Liver (tissue), 8 donors: ENCODE measurements at regions not wholly inside any gene's neighbourhood (a gene's known extent, or its start where the extent isn't known, plus 50 kb on each side); places are given as distances from the start of the nearest gene placed in this dataset.

Experiments used
- DNase-seq: peaks from one replicate; pipeline ENCODE4 v3.0.0-alpha.2; 2017; ENCODE audit warnings: low spot score
- H3K27ac ChIP-seq, 2 donors: one replicate each; pipeline ENCODE4 v1.7.0; 2013; ENCODE audit warnings: inconsistent platforms in 2 of 2, low read length in 2 of 2, control low read depth in 1 of 2, low read depth in 1 of 2, mild to moderate bottlenecking in 1 of 2
- H3K27me3 ChIP-seq, 4 donors: one replicate each; pipeline versions ENCODE4 v1.6.1 to v1.7.0; 2013; ENCODE audit warnings: low read length in 3 of 4, inconsistent platforms in 1 of 4, mild to moderate bottlenecking in 1 of 4, moderate library complexity in 1 of 4; ENCODE audit not compliant: control insufficient read depth in 4 of 4, insufficient read depth in 4 of 4
- H3K36me3 ChIP-seq, 4 donors: one replicate each; pipeline versions ENCODE4 v1.6.1 to v1.7.0; 2013; ENCODE audit warnings: low read length in 3 of 4, mild to moderate bottlenecking in 3 of 4, low read depth in 1 of 4, moderate library complexity in 1 of 4; ENCODE audit not compliant: control insufficient read depth in 4 of 4, insufficient read depth in 3 of 4
- H3K4me1 ChIP-seq, 4 donors: one replicate each; pipeline versions ENCODE4 v1.6.1 to v1.7.0; 2013; ENCODE audit warnings: low read length in 3 of 4, mild to moderate bottlenecking in 3 of 4, moderate library complexity in 1 of 4; ENCODE audit not compliant: control insufficient read depth in 4 of 4, insufficient read depth in 4 of 4
- H3K4me3 ChIP-seq, 3 donors: one replicate each; pipeline versions ENCODE4 v1.6.1 to v1.7.0; 2013; ENCODE audit warnings: low read length in 3 of 3, control low read depth in 1 of 3, low read depth in 1 of 3, mild to moderate bottlenecking in 1 of 3
- H3K9ac ChIP-seq, 2 donors: one replicate each; pipeline ENCODE4 v1.7.0; 2013; ENCODE audit warnings: low read length in 2 of 2, mild to moderate bottlenecking in 2 of 2, moderate library complexity in 2 of 2, control low read depth in 1 of 2, low read depth in 1 of 2
- H3K9me3 ChIP-seq, 4 donors: one replicate each; pipeline versions ENCODE4 v1.6.1 to v1.7.0; 2013; ENCODE audit warnings: low read length in 3 of 4; ENCODE audit not compliant: control insufficient read depth in 4 of 4
- CTCF ChIP-seq: fragments of 150-350 bp; IDR thresholded peaks from 2 replicates; pipeline ENCODE4 v1.5.1; 2017; ENCODE audit warnings: improper control_type of control experiment, low read depth, low read length; ENCODE audit not compliant: missing input control
- EGR1 ChIP-seq, 2 donors: IDR thresholded peaks; 2 replicates each; pipeline ENCODE4 v1.6.1; 2016 to 2018; ENCODE audit warnings: antibody characterized with exemption in 2 of 2, low read depth in 2 of 2
- HNF4A ChIP-seq, 2 donors: conservative IDR thresholded peaks; 2 replicates each; pipeline ENCODE4 v1.6.1; 2016; ENCODE audit warnings: antibody characterized with exemption in 2 of 2, mild to moderate bottlenecking in 2 of 2
- HNF4G ChIP-seq: IDR thresholded peaks from 2 replicates; pipeline ENCODE4 v1.6.1; 2016; ENCODE audit warnings: antibody characterized with exemption
- JUND ChIP-seq, 2 donors: IDR thresholded peaks; 2 replicates each; pipeline ENCODE4 v1.6.1; 2016; ENCODE audit warnings: antibody characterized with exemption in 2 of 2
- MAX ChIP-seq: IDR thresholded peaks from 2 replicates; pipeline ENCODE4 v1.6.1; 2016; ENCODE audit warnings: antibody characterized with exemption
- RAD21 ChIP-seq, 2 donors: IDR thresholded peaks; 2 replicates each; pipeline ENCODE4 v1.6.1; 2016; ENCODE audit warnings: antibody characterized with exemption in 2 of 2, mild to moderate bottlenecking in 2 of 2
- RXRA ChIP-seq, 2 donors: IDR thresholded peaks; 2 replicates each; pipeline ENCODE4 v1.6.1; 2017 to 2018; ENCODE audit warnings: antibody characterized with exemption in 2 of 2, mild to moderate bottlenecking in 1 of 2
- TAF1 ChIP-seq: conservative IDR thresholded peaks from 2 replicates; pipeline ENCODE4 v1.6.1; 2016; ENCODE audit warnings: antibody characterized with exemption, mild to moderate bottlenecking
- YY1 ChIP-seq: IDR thresholded peaks from 2 replicates; pipeline ENCODE4 v1.6.1; 2016; ENCODE audit warnings: antibody characterized with exemption, mild to moderate bottlenecking
- WGBS: extraction: QIAGEN DNeasy Blood & Tissue Kit; methylation state at CpG from one replicate; pipeline ENCODE4 v1.1.7; 2013; 5-methylcytosine and 5-hydroxymethylcytosine counted together
- TF ChIP-seq, protein P1 (sequence below): IDR thresholded peaks from 2 replicates; pipeline ENCODE4 v1.6.1; 2016; ENCODE audit warnings: antibody characterized with exemption
- TF ChIP-seq, protein P2 (sequence below): IDR thresholded peaks from 2 replicates; pipeline ENCODE4 v1.6.1; 2016; ENCODE audit warnings: antibody characterized with exemption
- donor health status: healthy.
- donor health status: healthy.
- donor health status: healthy.
- donor health status: healthy.
- donor health status: healthy.

- no peak for DNase-seq
- H3K27me3 ChIP-seq = no peaks in the 10 kb centered on the region
- no peaks in the 10 kb centered on the region for H3K36me3 ChIP-seq
- H3K4me1 ChIP-seq = no peaks in the 10 kb centered on the region
- H3K9ac ChIP-seq = no peak overlapping the region
- H3K27ac ChIP-seq = no peak overlapping the region
- WGBS = 96% methylated on average over 7 of the region's 7 CpGs
- no peak overlapping the region for H3K4me3 ChIP-seq
- no peaks in the 10 kb centered on the region for H3K9me3 ChIP-seq
- TF ChIP-seq YY1 = no peak
- no peak for TF ChIP-seq CTCF
- TF ChIP-seq MAX = no peak
- TF ChIP-seq, protein P1, sequence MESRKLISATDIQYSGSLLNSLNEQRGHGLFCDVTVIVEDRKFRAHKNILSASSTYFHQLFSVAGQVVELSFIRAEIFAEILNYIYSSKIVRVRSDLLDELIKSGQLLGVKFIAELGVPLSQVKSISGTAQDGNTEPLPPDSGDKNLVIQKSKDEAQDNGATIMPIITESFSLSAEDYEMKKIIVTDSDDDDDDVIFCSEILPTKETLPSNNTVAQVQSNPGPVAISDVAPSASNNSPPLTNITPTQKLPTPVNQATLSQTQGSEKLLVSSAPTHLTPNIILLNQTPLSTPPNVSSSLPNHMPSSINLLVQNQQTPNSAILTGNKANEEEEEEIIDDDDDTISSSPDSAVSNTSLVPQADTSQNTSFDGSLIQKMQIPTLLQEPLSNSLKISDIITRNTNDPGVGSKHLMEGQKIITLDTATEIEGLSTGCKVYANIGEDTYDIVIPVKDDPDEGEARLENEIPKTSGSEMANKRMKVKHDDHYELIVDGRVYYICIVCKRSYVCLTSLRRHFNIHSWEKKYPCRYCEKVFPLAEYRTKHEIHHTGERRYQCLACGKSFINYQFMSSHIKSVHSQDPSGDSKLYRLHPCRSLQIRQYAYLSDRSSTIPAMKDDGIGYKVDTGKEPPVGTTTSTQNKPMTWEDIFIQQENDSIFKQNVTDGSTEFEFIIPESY = no peak
- TF ChIP-seq HNF4G = no peak
- TF ChIP-seq HNF4A (conservative IDR thresholded peaks at IDR 0.05) = no peak
- TF ChIP-seq, protein P2, sequence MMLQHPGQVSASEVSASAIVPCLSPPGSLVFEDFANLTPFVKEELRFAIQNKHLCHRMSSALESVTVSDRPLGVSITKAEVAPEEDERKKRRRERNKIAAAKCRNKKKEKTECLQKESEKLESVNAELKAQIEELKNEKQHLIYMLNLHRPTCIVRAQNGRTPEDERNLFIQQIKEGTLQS = no peak
These were observed 272.5 kb upstream of the SGK1 start for GRCh38 chr6:134590449-134590848.

- Histone ChIP-seq H3K36me3 (no peaks in the 10 kb centered on the region), H3K9me3 (no peaks in the 10 kb centered on the region), H3K9ac (no peak overlapping the region), H3K4me1 (no peaks in the 10 kb centered on the region), H3K27ac (no peak overlapping the region), H3K4me3 (no peak overlapping the region), H3K27me3 (no peaks in the 10 kb centered on the region)
- 94% methylated on average over 5 of the region's 5 CpGs for WGBS
- TF ChIP-seq HNF4A (conservative IDR thresholded peaks at IDR 0.05) = no peak
- no peak for DNase-seq
These were observed 272.1 kb upstream of the SGK1 start for GRCh38 chr6:134590004-134590403.

DNA sequence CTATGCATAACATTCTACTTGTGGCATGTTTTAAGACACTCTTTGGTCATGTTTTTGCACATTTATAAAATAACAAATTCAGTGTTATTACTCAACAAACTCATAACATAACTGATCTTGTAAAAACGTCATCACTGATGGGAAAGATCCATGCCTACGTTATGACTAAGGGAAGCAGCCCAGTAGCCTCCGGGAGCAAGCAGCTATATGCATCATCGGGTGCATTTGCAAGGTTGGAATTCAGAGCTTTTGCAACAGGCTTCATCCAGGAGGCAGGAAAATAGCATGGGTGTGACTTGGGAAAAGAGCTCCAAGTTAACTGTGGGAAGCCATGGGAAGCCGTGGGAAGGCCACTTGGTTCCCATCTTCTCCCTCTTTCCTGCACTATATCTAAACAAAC lies 271.6 kb upstream of the SGK1 start:
- no peak overlapping the region for H3K4me3 ChIP-seq
- H3K27me3 ChIP-seq = no peaks in the 10 kb centered on the region
- H3K9me3 ChIP-seq = no peaks in the 10 kb centered on the region
- no peak overlapping the region for H3K9ac ChIP-seq
- H3K36me3 ChIP-seq = no peaks in the 10 kb centered on the region
- no peak overlapping the region for H3K27ac ChIP-seq
- WGBS = 82% methylated on average over 5 of the region's 5 CpGs
- no peaks in the 10 kb centered on the region for H3K4me1 ChIP-seq
- TF ChIP-seq HNF4G (no peak), RAD21 (IDR thresholded peaks at IDR 0.05) (no peak), JUND (IDR thresholded peaks at IDR 0.05) (no peak), TAF1 (no peak)
- DNase-seq = no peak

DNA sequence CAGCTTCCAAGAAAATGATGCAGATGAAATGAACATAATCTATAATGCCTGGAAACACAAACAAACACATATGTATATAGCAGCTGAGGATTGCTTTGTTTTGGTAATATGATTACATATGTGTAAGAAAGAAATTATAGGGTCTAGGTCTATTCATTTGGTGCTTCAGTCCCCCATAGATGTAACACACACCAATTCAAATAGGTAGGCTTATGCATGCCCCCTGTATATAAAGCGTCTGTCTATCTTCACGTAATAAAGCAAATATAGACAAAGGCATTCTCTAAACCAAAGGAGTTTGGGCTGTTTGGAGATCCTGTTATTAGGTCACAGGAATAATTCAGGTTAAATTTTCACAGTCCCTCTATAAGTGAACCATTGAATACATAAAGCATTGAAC lies 270.4 kb upstream of the SGK1 start:
- DNase-seq = no peak
- Histone ChIP-seq H3K27me3 (no peaks in the 10 kb centered on the region), H3K4me1 (no peaks in the 10 kb centered on the region), H3K4me3 (no peak overlapping the region), H3K9ac (no peak overlapping the region), H3K9me3 (no peaks in the 10 kb centered on the region), H3K36me3 (no peaks in the 10 kb centered on the region), H3K27ac (no peak overlapping the region)
- WGBS = 94% methylated on average over 2 of the region's 2 CpGs
- TF ChIP-seq HNF4G (no peak), YY1 (no peak), CTCF (no peak), JUND (IDR thresholded peaks at IDR 0.05) (no peak), TAF1 (no peak), RXRA (IDR thresholded peaks at IDR 0.05) (no peak), EGR1 (IDR thresholded peaks at IDR 0.05; ENCODE audit: low read depth in 2 of 2) (no peak)
- TF ChIP-seq, protein P1 = no peak
